Type B pancreatic cell (in vitro differentiated cells): ENCODE measurements at regions not wholly inside any gene's neighbourhood (a gene's known extent, or its start where the extent isn't known, plus 50 kb on each side); places are given as distances from the start of the nearest gene placed in this dataset.
"Not testable (repeated sequence)": the region's sequence is repeated elsewhere in the genome, so short reads cannot be mapped to it uniquely, and the experiment has no call there.

Experiments used
- DNase-seq: peaks from one replicate; pipeline ENCODE4 v3.0.0; 2021; ENCODE audit warnings: mixed read lengths; ENCODE audit not compliant: unreplicated experiment; ENCODE audit errors: extremely low spot score
- H3K27ac Mint-ChIP-seq: 2 replicates; pipeline ENCODE4 v1.8.0; 2021; ENCODE audit warnings: mild to moderate bottlenecking, mixed read lengths
- H3K27me3 Mint-ChIP-seq: 2 replicates; pipeline ENCODE4 v1.8.0; 2021; ENCODE audit warnings: mixed read lengths
- H3K36me3 Mint-ChIP-seq: 2 replicates; pipeline ENCODE4 v1.8.0; 2021; ENCODE audit warnings: mixed read lengths
- H3K4me1 Mint-ChIP-seq: one replicate; pipeline ENCODE4 v1.8.0; 2021; ENCODE audit warnings: mixed read lengths; ENCODE audit not compliant: unreplicated experiment
- H3K4me3 Mint-ChIP-seq: 2 replicates; pipeline ENCODE4 v1.8.0; 2021; ENCODE audit warnings: mild to moderate bottlenecking, mixed read lengths
- H3K9me3 Mint-ChIP-seq: 2 replicates; pipeline ENCODE4 v1.8.0; 2021; ENCODE audit warnings: mixed read lengths
- TF ChIP-seq, protein P1 (sequence below): fragments of 200-600 bp; sonication (generic); conservative IDR thresholded peaks from 2 replicates; pipeline ENCODE4 v1.5.0; 2021; ENCODE audit warnings: antibody characterized with exemption, mild to moderate bottlenecking

DNA sequence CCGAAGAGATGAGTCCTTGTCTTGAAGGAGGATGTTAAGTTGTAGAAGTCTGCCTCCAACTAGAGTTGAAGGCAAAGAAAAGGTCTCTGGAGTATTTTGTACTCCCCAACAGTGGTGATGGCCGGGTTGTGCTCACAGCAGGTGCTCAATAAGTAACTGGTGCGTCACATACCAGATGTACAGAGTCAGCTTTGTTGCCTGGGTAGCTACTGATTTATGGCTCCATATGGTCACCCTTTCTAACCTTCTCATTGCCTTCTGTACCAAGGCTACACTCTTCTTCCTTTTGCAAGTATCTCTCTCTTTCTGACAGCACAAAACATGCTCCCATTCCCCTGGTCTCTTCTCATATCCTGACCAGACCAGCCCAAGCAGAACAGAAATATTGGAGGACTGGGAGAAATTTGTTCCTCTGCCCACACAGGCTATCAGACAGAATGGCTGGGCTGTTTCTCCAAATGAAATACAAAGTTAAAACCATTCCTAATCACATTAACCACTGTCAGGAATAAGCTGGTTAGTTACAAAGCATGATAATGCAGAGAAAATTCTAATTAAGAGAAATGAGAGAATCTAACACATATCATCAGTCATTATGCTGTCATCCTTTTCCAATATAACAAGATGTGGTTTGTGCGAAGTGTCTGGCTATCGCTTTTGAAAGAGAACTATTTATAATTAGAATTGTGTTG lies 150.1 kb upstream of the LRRN1 start:
- Mint-ChIP-seq H3K4me1 (peaks cover 25% of the 10 kb centered on the region), H3K36me3 (no peaks in the 10 kb centered on the region), H3K27me3 (no peaks in the 10 kb centered on the region), H3K27ac (no peak overlapping the region), H3K9me3 (no peaks in the 10 kb centered on the region), H3K4me3 (no peak overlapping the region)
- no peak for DNase-seq
- TF ChIP-seq, protein P1, sequence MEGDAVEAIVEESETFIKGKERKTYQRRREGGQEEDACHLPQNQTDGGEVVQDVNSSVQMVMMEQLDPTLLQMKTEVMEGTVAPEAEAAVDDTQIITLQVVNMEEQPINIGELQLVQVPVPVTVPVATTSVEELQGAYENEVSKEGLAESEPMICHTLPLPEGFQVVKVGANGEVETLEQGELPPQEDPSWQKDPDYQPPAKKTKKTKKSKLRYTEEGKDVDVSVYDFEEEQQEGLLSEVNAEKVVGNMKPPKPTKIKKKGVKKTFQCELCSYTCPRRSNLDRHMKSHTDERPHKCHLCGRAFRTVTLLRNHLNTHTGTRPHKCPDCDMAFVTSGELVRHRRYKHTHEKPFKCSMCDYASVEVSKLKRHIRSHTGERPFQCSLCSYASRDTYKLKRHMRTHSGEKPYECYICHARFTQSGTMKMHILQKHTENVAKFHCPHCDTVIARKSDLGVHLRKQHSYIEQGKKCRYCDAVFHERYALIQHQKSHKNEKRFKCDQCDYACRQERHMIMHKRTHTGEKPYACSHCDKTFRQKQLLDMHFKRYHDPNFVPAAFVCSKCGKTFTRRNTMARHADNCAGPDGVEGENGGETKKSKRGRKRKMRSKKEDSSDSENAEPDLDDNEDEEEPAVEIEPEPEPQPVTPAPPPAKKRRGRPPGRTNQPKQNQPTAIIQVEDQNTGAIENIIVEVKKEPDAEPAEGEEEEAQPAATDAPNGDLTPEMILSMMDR = no peak

DNA sequence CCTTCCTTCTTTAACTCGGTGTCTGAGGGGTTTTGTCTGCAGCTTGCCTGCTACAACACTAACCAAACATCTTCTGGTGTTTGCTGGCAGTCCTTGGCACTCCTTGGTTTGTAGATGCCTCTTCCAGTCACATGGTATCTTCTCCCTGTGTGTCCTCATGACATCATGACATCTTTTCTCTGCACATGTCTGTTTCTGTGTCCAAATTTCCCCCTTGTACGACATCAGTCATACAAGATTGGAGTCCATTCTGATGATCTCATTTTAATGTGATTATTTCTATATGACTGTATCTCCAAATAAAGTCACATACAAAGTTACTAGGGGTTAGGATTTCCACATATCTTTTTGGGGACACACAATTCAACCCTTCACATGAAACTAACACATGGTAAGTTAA lies 152.3 kb upstream of the LRRN1 start:
- Mint-ChIP-seq H3K36me3 (no peaks in the 10 kb centered on the region), H3K4me3 (peak overlapping the region; percentile 48), H3K27ac (no peak overlapping the region), H3K27me3 (no peaks in the 10 kb centered on the region), H3K4me1 (peaks cover 25% of the 10 kb centered on the region), H3K9me3 (no peaks in the 10 kb centered on the region)
- no peak for DNase-seq
- TF ChIP-seq, protein P1 = no peak

DNA sequence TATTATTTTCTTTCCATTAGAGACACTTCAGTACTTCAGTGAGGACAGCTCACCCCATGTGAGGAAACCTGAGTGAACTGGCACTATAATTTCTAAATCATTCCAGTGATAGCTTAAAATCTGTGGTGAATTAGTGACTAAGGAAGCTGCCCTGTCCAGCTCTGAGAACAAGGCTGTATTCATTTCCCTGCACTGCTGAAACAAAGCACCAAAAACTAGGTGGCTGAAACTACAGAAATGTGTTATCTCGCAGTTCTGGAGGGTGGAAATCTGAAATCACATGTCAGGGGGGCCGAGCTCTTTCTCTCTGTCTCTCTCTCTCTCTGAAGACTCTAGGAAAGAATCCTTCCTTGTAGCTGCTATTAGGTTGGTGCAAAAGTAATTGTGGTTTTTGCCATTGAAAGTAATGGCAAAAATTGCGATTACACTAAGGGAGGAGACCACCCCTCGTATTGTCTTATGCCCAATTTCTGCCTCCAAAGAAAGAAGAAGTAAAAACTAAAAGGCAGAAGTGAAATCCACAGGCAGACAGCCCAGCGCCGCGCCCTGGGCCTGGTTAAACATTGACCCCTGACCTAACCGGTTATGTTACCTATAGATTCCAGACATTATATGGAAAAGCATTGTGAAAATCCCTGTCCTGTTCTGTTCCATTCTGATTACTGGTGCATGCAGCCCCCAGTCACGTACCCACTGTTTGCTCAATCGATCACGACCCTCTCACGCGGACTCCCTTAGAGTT lies 153.0 kb upstream of the LRRN1 start:
- not testable (repeated sequence) for DNase-seq, H3K36me3 Mint-ChIP-seq, H3K9me3 Mint-ChIP-seq, H3K27me3 Mint-ChIP-seq
- Mint-ChIP-seq H3K4me3 (peak overlapping the region; percentile 48), H3K4me1 (peaks cover 25% of the 10 kb centered on the region), H3K27ac (peak overlapping the region; percentile 15)

DNA sequence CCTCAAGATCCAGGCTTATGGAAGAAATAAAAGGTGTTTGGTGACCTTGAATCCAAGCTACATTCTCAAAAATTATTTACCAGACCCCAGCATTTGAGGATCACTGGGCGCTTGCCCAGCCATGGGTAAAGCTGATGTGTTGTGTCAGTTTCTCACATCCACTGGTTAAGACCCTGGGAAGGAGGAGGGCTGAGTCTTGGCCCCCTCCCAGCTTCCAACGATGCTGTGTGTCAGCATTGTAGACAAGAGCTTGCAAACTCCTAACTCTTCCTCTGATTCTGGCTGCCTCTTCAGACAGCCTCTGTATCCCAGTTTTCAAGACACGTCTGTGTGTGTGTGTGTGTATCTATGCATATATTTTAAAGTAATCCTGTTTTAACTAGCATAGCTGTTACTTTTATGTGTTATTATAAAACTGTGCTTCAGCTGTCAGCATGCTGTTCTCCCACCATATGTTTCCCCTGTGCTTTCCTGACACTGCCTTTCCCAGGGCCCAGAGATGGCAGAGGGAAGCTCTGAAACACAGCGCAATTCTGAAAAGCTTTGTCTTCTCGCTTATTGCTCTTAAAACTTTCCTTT lies 157.3 kb upstream of the LRRN1 start:
- no peaks in the 10 kb centered on the region for H3K36me3 Mint-ChIP-seq
- no peak overlapping the region for H3K4me3 Mint-ChIP-seq

DNA sequence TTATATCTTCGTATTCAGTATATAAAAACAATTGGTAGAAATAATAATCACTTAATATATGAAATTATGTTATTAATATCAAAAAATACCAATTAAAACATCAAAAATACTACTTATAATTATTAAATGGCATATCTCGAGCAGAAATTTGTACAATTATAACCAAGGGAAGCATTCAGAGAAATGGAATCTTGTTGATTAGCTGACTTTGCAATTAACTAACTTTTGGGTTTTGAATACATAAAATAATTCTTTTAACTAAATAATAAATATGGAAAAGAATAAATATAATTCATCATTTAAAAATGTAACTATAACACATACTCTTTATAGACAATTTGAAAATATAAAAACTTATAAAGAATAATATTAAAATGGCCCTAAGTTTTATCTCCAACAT lies 160.2 kb upstream of the LRRN1 start:
- TF ChIP-seq, protein P1 = no peak
- Mint-ChIP-seq H3K4me3 (no peak overlapping the region), H3K9me3 (no peaks in the 10 kb centered on the region), H3K36me3 (no peaks in the 10 kb centered on the region), H3K27ac (no peak overlapping the region), H3K4me1 (peaks cover 6% of the 10 kb centered on the region), H3K27me3 (no peaks in the 10 kb centered on the region)
- DNase-seq = no peak

More for the DNA sequence above, 157.3 kb upstream of the LRRN1 start:
- peaks cover 21% of the 10 kb centered on the region for H3K4me1 Mint-ChIP-seq
- no peaks in the 10 kb centered on the region for H3K9me3 Mint-ChIP-seq
- no peak for DNase-seq
- H3K27me3 Mint-ChIP-seq = no peaks in the 10 kb centered on the region
- H3K27ac Mint-ChIP-seq = no peak overlapping the region
- TF ChIP-seq, protein P1 = no peak

DNA sequence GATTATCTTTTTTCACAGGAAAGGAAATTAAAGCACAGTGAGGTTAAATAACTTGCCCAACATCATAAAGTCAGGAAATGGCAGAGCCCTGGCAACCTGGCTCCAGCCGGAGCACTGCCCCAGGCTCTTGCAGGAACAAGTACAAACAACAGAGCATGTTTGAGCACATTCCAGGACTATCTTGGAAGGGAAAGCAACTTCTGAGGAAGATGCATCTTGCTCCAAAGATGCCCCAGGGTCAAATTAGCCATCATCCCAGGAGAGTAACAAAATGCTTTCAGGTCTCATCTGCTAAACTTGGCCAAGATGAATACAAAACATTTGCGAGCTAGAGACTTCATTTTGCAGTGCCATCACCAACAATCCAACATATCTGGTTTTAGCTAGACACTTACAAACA lies 162.4 kb upstream of the LRRN1 start:
- no peaks in the 10 kb centered on the region for H3K36me3 Mint-ChIP-seq
- no peak for DNase-seq
- peaks cover 6% of the 10 kb centered on the region for H3K4me1 Mint-ChIP-seq
- H3K9me3 Mint-ChIP-seq = no peaks in the 10 kb centered on the region
- peak overlapping the region; percentile 8 for H3K4me3 Mint-ChIP-seq
- no peaks in the 10 kb centered on the region for H3K27me3 Mint-ChIP-seq
- TF ChIP-seq, protein P1 = no peak
- H3K27ac Mint-ChIP-seq = no peak overlapping the region
